ENCODE measurements at regions not wholly inside any gene's neighbourhood (a gene's known extent, or its start where the extent isn't known, plus 50 kb on each side); places are given as distances from the start of the nearest gene placed in this dataset.

GRCh38 chr13:108433976-108434755, 164.6 kb downstream of the TNFSF13B start:
- no peak for TF ChIP-seq EZH2 (IDR thresholded peaks at IDR 0.05)
- TF ChIP-seq, protein P1, sequence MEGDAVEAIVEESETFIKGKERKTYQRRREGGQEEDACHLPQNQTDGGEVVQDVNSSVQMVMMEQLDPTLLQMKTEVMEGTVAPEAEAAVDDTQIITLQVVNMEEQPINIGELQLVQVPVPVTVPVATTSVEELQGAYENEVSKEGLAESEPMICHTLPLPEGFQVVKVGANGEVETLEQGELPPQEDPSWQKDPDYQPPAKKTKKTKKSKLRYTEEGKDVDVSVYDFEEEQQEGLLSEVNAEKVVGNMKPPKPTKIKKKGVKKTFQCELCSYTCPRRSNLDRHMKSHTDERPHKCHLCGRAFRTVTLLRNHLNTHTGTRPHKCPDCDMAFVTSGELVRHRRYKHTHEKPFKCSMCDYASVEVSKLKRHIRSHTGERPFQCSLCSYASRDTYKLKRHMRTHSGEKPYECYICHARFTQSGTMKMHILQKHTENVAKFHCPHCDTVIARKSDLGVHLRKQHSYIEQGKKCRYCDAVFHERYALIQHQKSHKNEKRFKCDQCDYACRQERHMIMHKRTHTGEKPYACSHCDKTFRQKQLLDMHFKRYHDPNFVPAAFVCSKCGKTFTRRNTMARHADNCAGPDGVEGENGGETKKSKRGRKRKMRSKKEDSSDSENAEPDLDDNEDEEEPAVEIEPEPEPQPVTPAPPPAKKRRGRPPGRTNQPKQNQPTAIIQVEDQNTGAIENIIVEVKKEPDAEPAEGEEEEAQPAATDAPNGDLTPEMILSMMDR (IDR thresholded peaks at IDR 0.05) = no peak
- TF ChIP-seq EZH2phosphoT487 (IDR thresholded peaks at IDR 0.05) = no peak
- H3K4me3 ChIP-seq = no peak overlapping the region
- H3K27me3 ChIP-seq = no peaks in the 10 kb centered on the region
- no peaks in the 10 kb centered on the region for H3K36me3 ChIP-seq
- H4K20me1 ChIP-seq (ENCODE audit: low read depth) = no peaks in the 10 kb centered on the region
- H3K79me2 ChIP-seq (ENCODE audit: low read depth) = no peaks in the 10 kb centered on the region
- H2AFZ ChIP-seq (replicated peaks) = no peak overlapping the region
- H3F3A ChIP-seq (ENCODE audit: low read depth) = no peaks in the 10 kb centered on the region
- no peak overlapping the region for H3K9ac ChIP-seq
- Mint-ChIP-seq H3K4me1 (no peaks in the 10 kb centered on the region), H3K9me3 (peaks cover 2% of the 10 kb centered on the region), H3K27ac (no peak overlapping the region), H3K36me3 (no peaks in the 10 kb centered on the region), H3K4me3 (no peak overlapping the region), H3K27me3 (ENCODE audit: insufficient read depth, low read depth) (peaks cover 2% of the 10 kb centered on the region)
- no peaks in the 10 kb centered on the region for H3K9me3 ChIP-seq (ENCODE audit: low read depth)
- H3K4me1 ChIP-seq = no peaks in the 10 kb centered on the region
- no peak for DNase-seq (ENCODE audit: low spot score)
- H3K4me2 ChIP-seq = no peak overlapping the region
- H3K27ac ChIP-seq = no peak overlapping the region

DNA sequence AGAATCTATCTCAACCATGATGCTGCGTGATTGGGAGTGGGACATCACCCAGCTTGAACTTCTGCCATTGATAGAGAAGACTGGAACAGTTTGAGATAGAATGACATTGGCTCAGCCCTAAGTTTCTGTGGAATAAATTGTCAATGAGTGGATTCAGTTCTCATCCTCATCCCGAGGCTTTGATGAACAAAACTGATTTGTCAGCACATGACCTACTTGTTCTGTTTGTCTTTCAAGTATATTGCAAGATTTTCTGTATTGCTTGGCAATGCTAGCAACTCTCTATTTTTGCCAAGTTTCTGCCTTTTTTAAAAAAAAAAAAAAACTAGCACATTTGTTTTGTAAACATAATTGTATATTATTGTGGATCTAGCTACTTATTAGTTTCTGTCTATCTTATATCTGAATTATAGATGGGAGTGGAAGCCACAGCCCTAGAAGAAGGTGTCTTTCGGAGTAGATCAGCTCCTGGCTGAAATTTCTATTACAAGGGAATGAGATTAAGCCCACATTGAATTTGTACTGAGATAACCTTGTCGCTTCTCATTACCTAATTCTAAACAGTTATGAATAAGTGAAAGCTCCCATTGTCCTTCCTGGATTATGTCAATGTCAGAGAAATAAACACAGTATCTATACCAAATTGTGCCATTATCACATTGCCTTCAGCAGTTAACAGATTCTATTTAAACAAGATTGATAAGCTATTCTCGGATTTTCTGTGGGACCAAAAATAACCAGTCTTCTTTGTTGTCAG, 166.1 kb downstream of the TNFSF13B start:
- no peaks in the 10 kb centered on the region for H3K36me3 ChIP-seq
- no peak overlapping the region for H3K27ac Mint-ChIP-seq
- H3K4me1 Mint-ChIP-seq = no peaks in the 10 kb centered on the region
- H3K4me3 ChIP-seq = no peak overlapping the region
- no peak overlapping the region for H3K4me3 Mint-ChIP-seq
- H3K4me2 ChIP-seq = no peak overlapping the region
- no peaks in the 10 kb centered on the region for H3K27me3 ChIP-seq
- no peak overlapping the region for H2AFZ ChIP-seq (replicated peaks)
- no peak overlapping the region for H3K9ac ChIP-seq
- peaks cover 2% of the 10 kb centered on the region for H3K9me3 Mint-ChIP-seq
- no peak overlapping the region for H3K27ac ChIP-seq
- H3K36me3 Mint-ChIP-seq = no peaks in the 10 kb centered on the region
- no peaks in the 10 kb centered on the region for H3F3A ChIP-seq (ENCODE audit: low read depth)
- H3K79me2 ChIP-seq (ENCODE audit: low read depth) = no peaks in the 10 kb centered on the region
- DNase-seq (ENCODE audit: low spot score) = no peak
- H3K4me1 ChIP-seq = no peaks in the 10 kb centered on the region
- no peaks in the 10 kb centered on the region for H3K9me3 ChIP-seq (ENCODE audit: low read depth)
- peaks cover 2% of the 10 kb centered on the region for H3K27me3 Mint-ChIP-seq (ENCODE audit: insufficient read depth, low read depth)
- H4K20me1 ChIP-seq (ENCODE audit: low read depth) = no peaks in the 10 kb centered on the region
- TF ChIP-seq EZH2phosphoT487 (IDR thresholded peaks at IDR 0.05) = no peak

DNA sequence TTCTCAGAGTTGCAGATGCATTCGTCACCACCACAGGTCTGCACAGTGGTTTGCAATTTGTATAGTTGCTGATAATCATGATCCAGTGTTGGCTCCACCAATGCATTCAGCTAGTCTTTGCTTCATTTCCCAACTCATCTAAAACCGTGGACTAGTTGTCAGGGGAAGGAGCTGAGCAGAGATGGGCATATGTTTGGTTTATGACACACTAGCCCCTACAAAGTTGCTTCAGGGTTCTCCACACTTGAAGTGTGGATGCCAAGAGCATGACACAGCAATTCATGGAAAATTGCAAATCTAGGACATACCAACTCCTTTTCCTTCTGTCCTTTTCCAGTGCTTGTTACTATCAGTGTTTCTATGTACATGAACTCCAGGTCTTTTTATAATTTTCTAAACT, 168.0 kb downstream of the TNFSF13B start:
- no peaks in the 10 kb centered on the region for H3K4me1 ChIP-seq
- Mint-ChIP-seq H3K27me3 (ENCODE audit: insufficient read depth, low read depth) (no peaks in the 10 kb centered on the region), H3K4me3 (no peak overlapping the region), H3K4me1 (no peaks in the 10 kb centered on the region), H3K36me3 (no peaks in the 10 kb centered on the region), H3K9me3 (no peaks in the 10 kb centered on the region), H3K27ac (no peak overlapping the region)
- no peaks in the 10 kb centered on the region for H3K27me3 ChIP-seq
- H2AFZ ChIP-seq (replicated peaks) = no peak overlapping the region
- H3K4me3 ChIP-seq = no peak overlapping the region
- DNase-seq (ENCODE audit: low spot score) = no peak
- no peaks in the 10 kb centered on the region for H3K79me2 ChIP-seq (ENCODE audit: low read depth)
- H3K9me3 ChIP-seq (ENCODE audit: low read depth) = no peaks in the 10 kb centered on the region
- no peaks in the 10 kb centered on the region for H3F3A ChIP-seq (ENCODE audit: low read depth)
- H3K27ac ChIP-seq = no peak overlapping the region
- no peak overlapping the region for H3K9ac ChIP-seq
- H3K4me2 ChIP-seq = no peak overlapping the region
- H3K36me3 ChIP-seq = no peaks in the 10 kb centered on the region
- no peaks in the 10 kb centered on the region for H4K20me1 ChIP-seq (ENCODE audit: low read depth)
- no peak for TF ChIP-seq EZH2phosphoT487 (IDR thresholded peaks at IDR 0.05)
- TF ChIP-seq, protein P1 (IDR thresholded peaks at IDR 0.05) = no peak

DNA sequence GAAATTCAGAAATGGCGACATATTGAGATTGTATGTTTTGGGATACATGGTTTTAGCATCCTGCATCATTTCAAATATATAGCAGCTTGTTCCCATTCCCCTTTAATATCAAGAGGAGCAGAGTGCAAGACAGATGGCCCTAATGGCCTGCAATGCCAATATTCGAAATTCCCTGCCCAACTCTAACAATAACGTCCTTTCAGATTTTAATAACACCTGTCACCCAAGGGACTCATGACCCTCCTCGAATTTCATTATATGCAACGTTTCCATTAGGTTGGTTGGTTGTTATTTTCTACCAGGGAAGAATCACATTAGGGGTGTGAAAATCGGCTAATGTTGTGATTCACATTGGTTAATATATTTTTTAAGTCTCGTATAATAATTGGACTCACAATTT, 170.0 kb downstream of the TNFSF13B start:
- Histone ChIP-seq H3K9me3 (ENCODE audit: low read depth) (no peaks in the 10 kb centered on the region), H3K4me2 (no peak overlapping the region), H3K4me1 (no peaks in the 10 kb centered on the region), H3F3A (ENCODE audit: low read depth) (no peaks in the 10 kb centered on the region), H2AFZ (replicated peaks) (no peak overlapping the region), H3K4me3 (no peak overlapping the region), H3K27me3 (no peaks in the 10 kb centered on the region), H3K9ac (no peak overlapping the region), H3K79me2 (ENCODE audit: low read depth) (no peaks in the 10 kb centered on the region), H4K20me1 (ENCODE audit: low read depth) (no peaks in the 10 kb centered on the region), H3K36me3 (no peaks in the 10 kb centered on the region), H3K27ac (no peak overlapping the region)
- TF ChIP-seq EZH2phosphoT487 (IDR thresholded peaks at IDR 0.05) (no peak), EZH2 (IDR thresholded peaks at IDR 0.05) (no peak)
- TF ChIP-seq, protein P1 (IDR thresholded peaks at IDR 0.05) = no peak
- no peak for DNase-seq (ENCODE audit: low spot score)
- Mint-ChIP-seq H3K36me3 (no peaks in the 10 kb centered on the region), H3K4me1 (peaks cover 5% of the 10 kb centered on the region), H3K9me3 (no peaks in the 10 kb centered on the region), H3K27me3 (ENCODE audit: insufficient read depth, low read depth) (no peaks in the 10 kb centered on the region), H3K4me3 (no peak overlapping the region), H3K27ac (no peak overlapping the region)

All from neural progenitor cell (in vitro differentiated cells).